K562 (cell line): ENCODE measurements at regions not wholly inside any gene's neighbourhood (a gene's known extent, or its start where the extent isn't known, plus 50 kb on each side); places are given as distances from the start of the nearest gene placed in this dataset.

Experiments used
- ATAC-seq: fragments of 200-7000 bp; cut with Tn5 transposase; 3 replicates; pipeline ENCODE4 v1.9.1; 2020; ENCODE audit warnings: moderate library complexity
- BruUV-seq: library from RNA; stranded (reverse); fragments of 400-500 nt; replicated peaks from 2 replicates; lab custom pipeline; 2021; lab: Mats Ljungman, UMichigan
- CTCF ChIA-PET: fragments of 300-600 bp; formaldehyde crosslinking; extraction: SDS; loops from one replicate; lab custom pipeline; 2021; ENCODE audit warnings: low intra/inter-chr PET ratio; lab: Yijun Ruan, JAX
- POLR2A ChIA-PET: fragments of 300-600, 350-650 bp; sonication (Branson Sonifier 250); formaldehyde crosslinking; extraction: SDS; loops from one replicate; lab custom pipeline; 2021; ENCODE audit warnings: antibody characterized with exemption, inconsistent platforms; lab: Yijun Ruan, JAX
- DNase-seq, 4 experiments: peaks; one replicate each; pipeline versions ENCODE4 v3.0.0 to v3.0.0-alpha.2; 2011 to 2018; ENCODE audit warnings: low spot score in 3 of 4, mixed read lengths in 3 of 4; ENCODE audit errors: extremely low read depth in 1 of 4
- FAIRE-seq: peaks from 2 replicates; lab custom pipeline; 2011; peaks lifted over from hg19 to GRCh38; lab: Jason Lieb, UNC
- H2AFZ ChIP-seq: 2 replicates; pipeline ENCODE4 v1.6.0; 2011; ENCODE audit warnings: low read depth, low read length, control low read depth, inconsistent platforms
- H3K27ac ChIP-seq: fragments of 200-600 bp; 3 replicates; pipeline ENCODE4 v1.8.0; 2011; ENCODE audit warnings: low read depth, mild to moderate bottlenecking, control low read depth, inconsistent platforms, low read length, moderate library complexity, mixed read lengths; ENCODE audit errors: extremely low read depth
- H3K27me3 ChIP-seq, 2 experiments: fragments of 300-600 bp in 1 of 2; 2 replicates in 1 of 2; 3 replicates in 1 of 2; pipeline versions ENCODE4 v1.6.0 to v1.8.0; 2011; ENCODE audit warnings: inconsistent platforms in 2 of 2, low read length in 2 of 2, mild to moderate bottlenecking in 1 of 2, mixed read lengths in 1 of 2, moderate library complexity in 1 of 2; ENCODE audit not compliant: control insufficient read depth in 2 of 2, insufficient read depth in 2 of 2
- H3K36me3 ChIP-seq: fragments of 300-600 bp; 3 replicates; pipeline ENCODE4 v1.8.0; 2011; ENCODE audit warnings: mild to moderate bottlenecking, low read length, inconsistent platforms; ENCODE audit not compliant: control insufficient read depth, insufficient read depth
- H3K4me1 ChIP-seq, 2 experiments: fragments of 200-600 bp in 1 of 2; replicated peaks in 1 of 2; 2 replicates in 1 of 2; 3 replicates in 1 of 2; pipeline versions ENCODE4 v1.5.1 to v1.8.0; 2011; ENCODE audit warnings: inconsistent platforms in 2 of 2, low read length in 2 of 2, mild to moderate bottlenecking in 1 of 2, mixed read lengths in 1 of 2, moderate library complexity in 1 of 2; ENCODE audit not compliant: control insufficient read depth in 2 of 2, insufficient read depth in 2 of 2
- H3K4me2 ChIP-seq: 2 replicates; pipeline ENCODE4 v1.6.1; 2011; ENCODE audit warnings: low read length, control low read depth, inconsistent platforms, mixed read lengths; ENCODE audit not compliant: insufficient read depth
- H3K4me3 ChIP-seq: fragments of 200-600 bp; sonication (generic), shearing (Covaris generic); 2 replicates; pipeline ENCODE4 v1.5.1; 2016; ENCODE audit warnings: control low read depth, inconsistent platforms
- H3K79me2 ChIP-seq: fragments of 200-600 bp; 3 replicates; pipeline ENCODE4 v1.8.0; 2011; ENCODE audit warnings: low read length, inconsistent platforms; ENCODE audit not compliant: control insufficient read depth, insufficient read depth
- H3K9ac ChIP-seq, 2 experiments: 2 replicates each; pipeline versions ENCODE4 v1.6.0 to v1.6.1; 2011; ENCODE audit warnings: low read depth in 2 of 2, low read length in 2 of 2, control low read depth in 1 of 2, inconsistent platforms in 1 of 2, mild to moderate bottlenecking in 1 of 2, mixed read lengths in 1 of 2; ENCODE audit not compliant: insufficient read depth in 1 of 2
- H3K9me1 ChIP-seq: one replicate; pipeline ENCODE4 v1.6.0; 2011; ENCODE audit warnings: inconsistent platforms, mild to moderate bottlenecking, low read length, moderate library complexity; ENCODE audit not compliant: control insufficient read depth, insufficient read depth
- H3K9me3 ChIP-seq: replicated peaks from 2 replicates; pipeline ENCODE4 v1.5.1; 2011; ENCODE audit warnings: low read depth, low read length, inconsistent platforms; ENCODE audit not compliant: control insufficient read depth, insufficient read depth
- H4K20me1 ChIP-seq: replicated peaks from 2 replicates; pipeline ENCODE4 v1.6.1; 2011; ENCODE audit warnings: low read length, inconsistent platforms, mixed read lengths; ENCODE audit not compliant: control insufficient read depth, insufficient read depth
- C11orf30 ChIP-seq: fragments of 450-650 bp; IDR thresholded peaks from 2 replicates; pipeline ENCODE4 v1.6.1; 2016; ENCODE audit warnings: low read depth, mild to moderate bottlenecking
- ETS2 ChIP-seq: IDR thresholded peaks from 2 replicates; pipeline ENCODE4 v1.6.1; 2016; ENCODE audit warnings: borderline replicate concordance, missing genetic modification characterization, mild to moderate bottlenecking, moderate library complexity, missing compliant biosample characterization; ENCODE audit not compliant: poor library complexity, severe bottlenecking
- FOXA3 ChIP-seq, 2 experiments: fragments of 450-650 bp in 1 of 2; sonication (generic) in 1 of 2; formaldehyde crosslinking; IDR thresholded peaks in 1 of 2; conservative IDR thresholded peaks in 1 of 2; 2 replicates each; pipeline versions ENCODE4 v1.4.0 to v1.8.0; 2020 to 2022; ENCODE audit warnings: mild to moderate bottlenecking in 2 of 2, missing genetic modification reagents in 1 of 2
- HDAC6 ChIP-seq: IDR thresholded peaks from 2 replicates; pipeline ENCODE4 v1.6.1; 2012; ENCODE audit warnings: low read depth, mild to moderate bottlenecking, control low read depth, inconsistent platforms, low read length, moderate library complexity
- HMBOX1 ChIP-seq: sonication (generic); IDR thresholded peaks from 2 replicates; pipeline ENCODE4 v1.6.1; 2016
- KLF13 ChIP-seq: fragments of 450-650 bp; IDR thresholded peaks from 2 replicates; pipeline ENCODE4 v1.6.1; 2016; ENCODE audit warnings: missing genetic modification characterization, low read depth, mild to moderate bottlenecking, missing compliant biosample characterization, moderate library complexity, borderline replicate concordance
- MLLT1 ChIP-seq, 2 experiments: fragments of 450-650 bp; IDR thresholded peaks; 2 replicates each; pipeline ENCODE4 v1.6.1; 2016
- MYC ChIP-seq, 2 experiments: fragments of 250-450 bp in 1 of 2; sonication (Bioruptor Pico) in 1 of 2; IDR thresholded peaks; 2 replicates each; pipeline versions ENCODE4 v1.5.1 to v1.6.1; 2012 to 2021; ENCODE audit warnings: low read depth in 2 of 2, borderline replicate concordance in 1 of 2, improper control_type of control experiment in 1 of 2, low read length in 1 of 2, mild to moderate bottlenecking in 1 of 2, moderate library complexity in 1 of 2
- PBX2 ChIP-seq, 2 experiments: IDR thresholded peaks in 1 of 2; conservative IDR thresholded peaks in 1 of 2; 2 replicates each; pipeline ENCODE4 v1.6.1; 2016; ENCODE audit warnings: low read depth in 2 of 2, mild to moderate bottlenecking in 1 of 2, missing compliant biosample characterization in 1 of 2, missing genetic modification characterization in 1 of 2, moderate library complexity in 1 of 2
- POU5F1 ChIP-seq: fragments of 150-350 bp; IDR thresholded peaks from 2 replicates; pipeline ENCODE4 v1.6.1; 2014; ENCODE audit warnings: borderline replicate concordance, low read length, low read depth, mild to moderate bottlenecking; ENCODE audit not compliant: partially characterized antibody
- PPARD ChIP-seq: fragments of 250-450 bp; sonication (Bioruptor Pico); IDR thresholded peaks from 2 replicates; pipeline ENCODE4 v1.8.0; 2022; ENCODE audit warnings: inconsistent platforms, mild to moderate bottlenecking, moderate library complexity
- RBFOX2 ChIP-seq: fragments of 200-400 bp; formaldehyde crosslinking; IDR thresholded peaks from 2 replicates; pipeline ENCODE4 v1.6.1; 2017; ENCODE audit warnings: low read depth, mild to moderate bottlenecking, low read length, moderate library complexity
- TCF3 ChIP-seq: sonication (generic); formaldehyde crosslinking; IDR thresholded peaks from 2 replicates; pipeline ENCODE4 v1.4.0; 2020; ENCODE audit warnings: mild to moderate bottlenecking, missing genetic modification reagents
- TOE1 ChIP-seq, 2 experiments: fragments of 450-650 bp in 1 of 2; sonication (generic) in 1 of 2; formaldehyde crosslinking in 1 of 2; IDR thresholded peaks; 2 replicates each; pipeline versions ENCODE4 v1.7.1 to v1.8.0; 2016 to 2022; ENCODE audit warnings: borderline replicate concordance in 2 of 2, mild to moderate bottlenecking in 2 of 2, antibody characterized with exemption in 1 of 2, inconsistent platforms in 1 of 2, low read depth in 1 of 2, missing genetic modification reagents in 1 of 2, moderate library complexity in 1 of 2
- ZKSCAN3 ChIP-seq: fragments of 250-450 bp; sonication (Bioruptor Pico); IDR thresholded peaks from 2 replicates; pipeline ENCODE4 v1.4.0; 2020
- ZNF133 ChIP-seq: fragments of 250-450 bp; sonication (Bioruptor Pico); IDR thresholded peaks from 2 replicates; pipeline ENCODE4 v1.4.0; 2020; ENCODE audit warnings: mild to moderate bottlenecking
- ZNF695 ChIP-seq: fragments of 450-650 bp; formaldehyde crosslinking; IDR thresholded peaks from 2 replicates; pipeline ENCODE4 v1.4.0; 2020; ENCODE audit warnings: mild to moderate bottlenecking, moderate library complexity
- in situ Hi-C: fragments of 300-500 bp; cut with MboI; formaldehyde crosslinking; loops from 4 replicates; pipeline ENCODE4 v1.15.0; 2018; ENCODE audit warnings: inconsistent platforms, mixed read lengths
- intact Hi-C: fragments of 100-400 bp; cut with micrococcal nuclease; formaldehyde crosslinking; loops from 2 replicates; pipeline ENCODE4 v1.14.2; 2022

- no peak overlapping the region for H3K9ac ChIP-seq
- CTCF ChIA-PET: no interaction called here
- no peak overlapping the region for H3K27ac ChIP-seq
- H3K79me2 ChIP-seq: no peaks in the 10 kb centered on the region
- no peaks in the 10 kb centered on the region for H3K27me3 ChIP-seq
- ATAC-seq (no peak), DNase-seq (no peak), FAIRE-seq (no peak)
- no peaks in the 10 kb centered on the region for H4K20me1 ChIP-seq
- no peaks in the 10 kb centered on the region for H3K4me1 ChIP-seq
- BruUV-seq: no TSS peak
- no peak overlapping the region for H2AFZ ChIP-seq
- intact Hi-C loops: no loop called here
- no peaks in the 10 kb centered on the region for H3K36me3 ChIP-seq
- H3K9me1 ChIP-seq: no peaks in the 10 kb centered on the region
- in situ Hi-C loops: no loop called here
- H3K4me3 ChIP-seq: no peak overlapping the region
- H3K9me3 ChIP-seq: no peaks in the 10 kb centered on the region; the same call in 1 of the 2 replicates
- POLR2A ChIA-PET: no interaction called here
- H3K4me2 ChIP-seq: no peak overlapping the region
- TF ChIP-seq TCF3 (no peak), HMBOX1 (no peak), ZKSCAN3 (CRISPR knock-in tag) (no peak), ZNF133 (CRISPR knock-in tag) (no peak), ETS2 (tag) (no peak), POU5F1 (no peak), PPARD (CRISPR knock-in tag) (no peak), PBX2 (CRISPR knock-in tag; IDR thresholded peaks at IDR 0.05; ENCODE audit: low read depth) (no peak), PBX2 (tag; conservative IDR thresholded peaks at IDR 0.05; ENCODE audit: low read depth) (no peak), KLF13 (tag) (no peak), RBFOX2 (no peak), C11orf30 (no peak), FOXA3 (CRISPR knock-in tag; conservative IDR thresholded peaks at IDR 0.05 in 1 of 2, IDR thresholded peaks at IDR 0.05 in 1 of 2) (no peak), MLLT1 (IDR thresholded peaks at IDR 0.05) (no peak), TOE1 (IDR thresholded peaks at IDR 0.05; ENCODE audit: borderline replicate concordance) (no peak), TOE1 (CRISPR knock-in tag; IDR thresholded peaks at IDR 0.05; ENCODE audit: borderline replicate concordance, low read depth) (no peak), ZNF695 (CRISPR knock-in tag) (no peak), MYC (IDR thresholded peaks at IDR 0.05; ENCODE audit: low read depth, low read length) (no peak), MYC (CRISPR knock-in tag; IDR thresholded peaks at IDR 0.05; ENCODE audit: borderline replicate concordance, low read depth) (no peak), HDAC6 (no peak)
Observed at GRCh38 chr7:88480896-88481295, 174.2 kb upstream of the STEAP4 start.
